Right ventricle myocardium superior (tissue), 1 donor: ENCODE measurements at regions not wholly inside any gene's neighbourhood (a gene's known extent, or its start where the extent isn't known, plus 50 kb on each side); places are given as distances from the start of the nearest gene placed in this dataset.

ENCODE experiments used
- ATAC-seq: fragments of 200-7000 bp; cut with Tn5 transposase; one replicate; pipeline ENCODE4 v1.9.1; 2020; ENCODE audit warnings: mild to moderate bottlenecking; ENCODE audit not compliant: poor library complexity
- DNase-seq: peaks from one replicate; pipeline ENCODE4 v3.0.0-alpha.2; 2020
- intact Hi-C: fragments of 100-400 bp; cut with DNase I; formaldehyde crosslinking; loops from one replicate; pipeline ENCODE4 v1.11.2; 2022
- donor health status: DM: no; HTN: yes; CAD: no; lungs with severe emphysema.

DNA sequence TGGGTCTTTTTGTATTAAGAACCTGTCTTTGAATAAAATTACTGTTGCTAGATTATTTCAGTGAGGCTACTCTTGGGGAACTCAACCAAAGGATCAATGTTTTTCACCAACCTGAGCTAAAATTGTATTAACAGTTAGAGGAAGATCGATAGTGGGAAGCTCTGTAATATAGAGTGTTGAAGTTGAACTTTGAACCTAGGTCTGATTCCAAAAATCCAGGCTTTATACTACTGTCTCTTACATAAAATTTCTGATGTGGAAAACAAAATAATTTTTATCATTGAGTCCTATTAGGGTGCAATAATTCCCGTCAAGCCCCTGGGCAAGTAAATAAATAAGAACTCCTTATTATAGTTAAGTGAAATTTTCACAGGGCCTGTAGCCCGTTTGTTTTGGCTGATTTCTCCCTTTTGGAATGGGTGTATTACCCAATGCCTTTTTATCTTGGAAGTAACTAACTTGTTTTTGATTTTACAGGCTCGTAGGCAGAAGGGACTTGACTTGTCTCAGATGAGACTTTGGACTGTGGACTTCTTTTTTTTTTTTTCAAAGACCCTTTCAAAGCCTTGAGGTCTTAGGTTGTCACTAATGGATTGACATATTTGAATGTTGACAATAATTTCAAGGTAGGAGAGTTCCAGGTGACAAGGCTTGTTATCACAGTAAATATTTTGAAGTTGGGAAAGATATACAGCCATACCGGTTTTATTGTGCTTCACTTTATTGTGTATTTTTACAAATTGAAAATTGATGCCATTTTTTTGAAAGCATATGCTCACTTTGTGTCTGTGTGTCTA, 276.1 kb downstream of the NFKBIZ start:
- intact Hi-C loops, result no loop called here
- ATAC-seq, result peak; percentile 66

DNA sequence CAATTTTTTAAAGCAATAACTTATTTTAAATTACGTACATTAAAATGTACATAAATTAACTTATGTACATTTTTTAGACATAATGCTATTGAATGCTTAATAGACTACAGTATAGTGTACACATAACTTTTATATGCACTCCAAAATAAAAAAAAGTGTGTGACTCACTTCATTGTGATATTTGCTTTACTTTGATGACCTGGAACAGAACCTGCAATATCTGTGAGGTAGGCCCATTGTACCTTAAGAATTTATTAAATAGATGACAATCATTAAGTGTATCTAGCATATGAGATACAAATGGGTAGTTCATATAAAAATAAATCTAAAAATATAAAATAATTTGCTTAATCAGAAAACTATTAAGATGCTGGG, 276.7 kb downstream of the NFKBIZ start:
- intact Hi-C loops, result no loop called here
- ATAC-seq (no peak), DNase-seq (no peak)

More for the DNA sequence above, 276.1 kb downstream of the NFKBIZ start:
- no peak for DNase-seq

DNA sequence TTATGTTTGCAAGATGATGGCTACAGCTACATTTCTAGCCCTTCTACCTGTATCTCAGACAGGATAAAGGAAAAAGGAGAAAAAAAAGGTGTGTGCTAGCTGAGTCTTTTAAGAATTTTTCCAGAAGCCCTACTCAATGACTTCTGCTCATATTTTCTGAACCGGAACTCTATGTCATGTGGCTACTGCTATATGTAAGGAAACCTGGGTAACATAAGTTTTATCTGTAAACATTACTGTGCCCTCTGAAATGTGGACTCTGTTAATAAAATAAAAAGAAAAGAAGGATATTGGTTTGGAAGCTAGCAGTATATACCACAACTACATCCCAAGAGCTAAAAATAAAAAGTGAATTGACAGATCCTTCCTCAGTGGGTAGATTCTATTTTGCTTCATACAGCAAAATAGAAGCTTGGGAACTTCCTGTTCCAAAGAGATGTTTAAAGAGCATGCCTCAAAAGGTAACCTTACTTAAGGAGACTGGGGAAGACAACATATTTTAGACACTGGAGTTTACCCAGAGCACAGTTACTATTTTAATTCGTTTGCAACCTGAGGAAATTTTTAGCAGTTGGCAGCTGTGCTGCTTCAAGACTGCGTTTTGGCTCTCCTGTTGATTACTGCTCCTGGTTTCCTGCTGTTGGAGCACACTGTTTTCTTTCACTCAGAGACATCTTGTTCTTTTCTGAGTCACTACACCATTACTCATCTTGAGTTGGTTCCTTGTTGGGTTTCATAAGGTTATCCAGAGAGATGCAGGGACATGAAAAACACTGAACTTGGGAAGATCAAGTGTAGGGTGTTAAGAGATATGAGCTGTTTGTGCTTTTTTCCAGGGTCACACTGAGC, 280.7 kb downstream of the NFKBIZ start:
- peak; percentile 85 for ATAC-seq
- no peak for DNase-seq
- intact Hi-C loops, result no loop called here

DNA sequence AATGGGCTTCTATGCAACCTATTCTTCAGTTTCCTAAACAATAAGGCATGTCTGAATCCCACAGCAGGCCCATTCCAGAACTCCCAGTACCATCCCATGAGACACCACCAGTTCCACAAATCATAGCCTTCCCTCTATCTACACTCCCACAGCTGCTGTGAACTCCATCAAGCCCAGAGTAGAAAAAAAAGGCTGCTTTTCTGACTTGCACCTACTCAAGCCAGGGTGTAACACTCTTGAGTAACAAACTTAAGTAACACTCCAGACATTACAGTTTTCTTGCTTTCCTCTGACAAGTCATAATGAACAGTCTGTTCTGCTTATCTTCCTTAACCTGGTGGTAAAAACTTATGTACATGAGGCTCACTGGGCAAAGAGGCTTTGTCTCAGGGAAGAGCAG, 283.1 kb downstream of the NFKBIZ start:
- intact Hi-C loops, result no loop called here
- ATAC-seq (peak; percentile 92), DNase-seq (no peak)

DNA sequence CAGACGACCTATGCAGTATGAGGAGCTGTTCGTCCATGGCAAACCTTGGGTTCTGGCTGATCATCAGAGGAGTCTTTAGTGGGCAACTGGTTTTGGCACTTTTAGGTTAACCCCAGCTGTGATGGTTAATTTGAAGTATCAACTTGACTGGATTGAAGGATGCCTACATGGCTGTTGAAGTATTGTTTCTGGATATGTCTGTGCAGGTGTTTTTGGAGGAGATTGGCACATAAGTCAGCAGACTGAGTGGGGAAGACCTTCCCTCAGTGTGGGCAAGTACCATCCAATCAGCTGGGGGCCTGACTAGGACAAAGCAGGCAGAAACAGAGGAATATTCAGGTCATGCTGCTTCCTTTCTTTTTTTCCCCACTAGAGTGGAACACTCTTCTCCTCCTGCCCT, 284.1 kb downstream of the NFKBIZ start:
- no peak for DNase-seq
- intact Hi-C loops, result no loop called here
- ATAC-seq, result no peak

DNA sequence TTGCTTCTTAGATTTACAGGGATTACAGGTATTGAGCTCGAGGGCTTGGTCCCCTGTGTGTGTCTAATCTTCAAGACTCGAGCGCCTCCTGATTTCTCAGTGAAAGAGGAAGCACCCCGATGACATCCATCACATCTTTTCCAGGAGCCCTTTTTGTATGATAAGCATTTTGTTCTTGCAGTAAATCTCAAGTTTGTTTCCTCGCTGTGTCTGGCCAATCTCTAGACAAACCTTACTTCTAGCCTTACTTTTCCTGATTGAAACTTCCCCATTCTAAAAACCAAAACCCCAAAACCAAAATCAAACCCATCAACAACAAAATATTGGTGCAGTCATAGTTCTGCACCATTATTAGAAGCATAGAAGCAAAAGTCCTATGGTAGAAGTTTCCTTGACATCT, 286.0 kb downstream of the NFKBIZ start:
- DNase-seq (no peak), ATAC-seq (no peak)

DNA sequence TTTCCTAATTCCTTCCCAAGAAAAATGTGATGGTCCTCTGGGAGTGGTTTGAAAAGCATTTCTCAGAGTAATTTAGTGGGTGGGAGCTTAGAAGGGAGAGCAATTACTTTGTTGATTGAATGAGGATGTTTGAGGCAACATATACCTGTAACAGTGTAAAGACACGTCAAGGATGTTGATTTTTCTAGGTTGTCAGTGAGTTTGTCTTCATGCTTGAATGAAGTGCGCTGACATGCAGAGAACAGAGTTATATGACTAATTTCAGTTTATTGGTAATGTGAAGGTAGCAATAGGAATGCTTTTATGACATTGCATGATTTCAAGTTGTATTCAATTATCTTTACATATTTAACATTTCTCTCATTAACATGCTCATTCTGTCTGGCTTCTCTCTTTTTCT, 286.9 kb downstream of the NFKBIZ start:
- intact Hi-C loops, result no loop called here
- DNase-seq, result no peak
- ATAC-seq, result no peak

More for the DNA sequence above, 286.0 kb downstream of the NFKBIZ start:
- intact Hi-C loops, result no loop called here

DNA sequence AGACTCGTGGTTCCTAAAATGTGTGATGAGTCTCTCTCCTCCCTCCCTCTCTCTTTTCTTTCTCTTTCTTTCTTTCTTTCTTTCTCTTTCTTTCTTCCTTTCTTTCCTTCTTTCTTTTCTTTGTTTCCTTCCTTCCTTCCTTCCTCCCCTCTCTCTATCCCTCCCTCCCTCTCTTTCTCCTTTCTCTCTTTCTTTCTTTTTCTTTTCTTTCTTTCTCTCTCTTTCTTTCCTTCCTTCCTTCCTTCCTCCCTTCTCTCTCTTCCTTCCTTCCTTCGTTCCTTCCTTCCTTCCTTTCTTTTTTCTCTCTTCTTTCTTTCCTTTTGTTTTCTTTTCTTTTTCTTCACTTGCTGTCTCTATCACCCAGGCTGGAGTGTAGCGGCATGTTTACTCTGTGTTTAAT, 290.8 kb downstream of the NFKBIZ start:
- DNase-seq (no peak), ATAC-seq (no peak)
- intact Hi-C loops, result no loop called here

DNA sequence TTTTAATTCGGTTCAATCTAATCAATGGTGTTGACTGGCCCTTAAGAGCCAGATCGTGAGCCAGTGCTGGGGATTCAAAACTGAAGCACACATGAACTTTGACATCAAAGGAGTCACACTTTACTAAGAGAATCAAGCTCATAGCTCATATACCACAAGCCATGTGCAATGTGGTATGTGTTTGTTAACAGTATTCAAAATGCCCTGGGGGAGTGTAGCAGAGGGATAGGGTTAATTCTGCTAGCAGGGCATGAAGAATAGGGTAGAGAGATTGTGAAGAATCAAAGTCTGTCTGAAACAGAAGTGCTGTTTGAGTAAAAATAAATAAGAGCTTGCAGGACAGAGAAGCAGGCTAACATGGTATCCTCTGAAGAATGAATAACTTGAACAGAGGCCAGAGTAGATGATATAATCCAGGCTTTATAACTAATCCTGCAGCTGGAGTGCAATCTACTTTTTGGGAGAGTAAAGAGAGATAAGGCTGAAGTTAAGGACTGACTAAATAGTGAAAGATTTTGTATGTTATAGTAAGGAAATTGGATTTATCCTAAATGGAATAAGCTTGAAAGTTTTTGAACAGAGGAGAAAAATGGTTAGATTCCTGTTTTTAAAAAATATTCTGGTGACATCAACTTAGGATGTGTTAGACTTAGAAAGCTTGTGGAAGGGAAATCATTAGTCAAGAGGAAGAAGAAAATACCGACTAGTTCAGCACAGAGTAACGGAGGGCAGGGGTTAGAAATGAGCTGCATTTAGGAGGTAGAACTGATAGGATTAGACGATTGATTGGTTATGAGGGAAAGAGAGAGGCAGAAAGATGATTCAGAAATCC, 292.0 kb downstream of the NFKBIZ start:
- intact Hi-C loops, result no loop called here
- ATAC-seq, result peak; percentile 81
- DNase-seq, result no peak

DNA sequence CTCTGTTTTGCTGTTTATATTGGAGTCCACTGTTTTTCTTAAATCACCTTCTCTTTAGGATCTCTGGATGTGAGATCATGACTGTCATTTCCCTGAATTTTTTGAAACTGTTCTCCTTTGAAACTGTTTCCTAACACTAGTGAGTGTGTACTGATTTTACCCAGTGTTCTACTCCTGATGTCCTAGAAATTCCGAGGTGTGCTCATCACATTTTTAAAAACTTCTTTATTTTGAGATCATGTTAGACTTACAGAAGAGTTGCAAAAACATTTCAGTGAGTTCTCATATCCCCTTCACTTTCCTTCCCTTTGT, 292.6 kb downstream of the NFKBIZ start:
- DNase-seq (no peak), ATAC-seq (peak; percentile 42)
- intact Hi-C loops, result no loop called here

DNA sequence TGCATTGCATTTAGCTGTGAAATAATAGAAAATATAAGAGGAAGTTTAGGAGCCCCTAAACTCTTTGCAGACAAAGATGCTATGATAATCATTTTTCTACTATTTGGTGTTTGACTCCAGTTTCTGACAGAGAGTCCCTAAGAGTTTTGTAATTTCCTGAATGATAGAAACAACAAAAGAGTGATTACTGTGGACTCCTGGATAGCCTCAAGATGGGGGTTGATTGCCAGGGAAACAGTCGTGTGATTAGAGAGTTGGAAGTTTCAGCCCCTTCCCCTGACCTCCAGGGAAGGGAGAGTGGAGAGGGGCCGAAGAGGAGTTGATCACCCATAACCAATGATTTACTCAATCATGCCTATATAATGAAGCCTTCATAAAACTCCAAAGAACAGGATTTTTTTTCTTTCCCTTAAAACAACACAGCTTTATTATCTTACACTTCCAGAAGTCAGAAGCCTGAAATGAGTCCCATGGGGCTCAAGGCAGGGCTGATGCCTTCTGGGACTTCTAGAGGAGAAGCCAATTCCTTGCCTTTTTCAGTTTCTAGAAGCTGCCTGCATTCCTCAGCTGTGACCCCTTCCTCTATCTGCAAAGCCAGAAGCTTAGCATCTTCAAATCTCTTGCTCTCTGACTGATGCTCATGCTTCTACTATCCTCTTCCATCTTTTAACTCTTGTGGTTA, 292.3 kb upstream of the ZPLD1 start:
- peak; percentile 53 for ATAC-seq
- DNase-seq, result no peak
- intact Hi-C loops, result no loop called here

DNA sequence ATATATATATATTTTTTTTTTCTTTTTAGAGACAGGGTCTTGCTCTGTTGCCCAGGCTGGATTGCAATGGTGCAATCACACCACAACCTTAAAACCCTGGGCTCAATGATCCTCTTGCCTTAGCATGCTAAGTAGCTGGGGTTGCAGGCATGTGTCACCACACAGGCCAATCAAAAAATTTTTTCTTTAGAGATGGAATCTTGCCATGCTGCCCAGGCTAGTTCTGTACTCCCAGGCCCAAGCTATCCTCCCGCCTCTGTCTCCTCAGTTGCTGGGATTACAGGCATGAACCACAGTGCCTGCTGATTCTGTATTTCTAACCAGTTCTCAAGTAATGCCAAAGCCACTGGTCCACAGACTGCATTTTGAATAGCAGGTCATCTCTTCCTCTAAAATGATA, 291.3 kb upstream of the ZPLD1 start:
- DNase-seq, result no peak
- intact Hi-C loops, result no loop called here
- no peak for ATAC-seq

DNA sequence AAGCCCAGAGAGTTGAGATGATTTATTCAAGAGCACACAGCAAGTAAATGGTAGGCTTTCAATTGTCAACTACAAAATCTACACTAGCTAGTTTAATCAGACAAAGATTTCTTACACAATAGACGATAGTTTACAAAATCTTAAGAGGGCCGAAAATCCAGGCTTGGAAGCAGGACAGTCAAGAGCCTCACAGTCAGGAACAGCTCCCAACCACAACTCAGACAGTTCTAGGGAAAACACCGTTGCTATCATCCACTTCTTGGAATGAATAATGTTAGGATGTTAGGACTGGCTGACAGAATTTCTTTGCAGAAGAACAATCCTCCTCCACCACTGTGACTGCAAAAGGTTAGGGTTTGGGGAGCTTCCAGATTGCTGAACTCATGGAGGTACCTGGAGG, 290.8 kb upstream of the ZPLD1 start:
- ATAC-seq (no peak), DNase-seq (no peak)
- intact Hi-C loops, result no loop called here

DNA sequence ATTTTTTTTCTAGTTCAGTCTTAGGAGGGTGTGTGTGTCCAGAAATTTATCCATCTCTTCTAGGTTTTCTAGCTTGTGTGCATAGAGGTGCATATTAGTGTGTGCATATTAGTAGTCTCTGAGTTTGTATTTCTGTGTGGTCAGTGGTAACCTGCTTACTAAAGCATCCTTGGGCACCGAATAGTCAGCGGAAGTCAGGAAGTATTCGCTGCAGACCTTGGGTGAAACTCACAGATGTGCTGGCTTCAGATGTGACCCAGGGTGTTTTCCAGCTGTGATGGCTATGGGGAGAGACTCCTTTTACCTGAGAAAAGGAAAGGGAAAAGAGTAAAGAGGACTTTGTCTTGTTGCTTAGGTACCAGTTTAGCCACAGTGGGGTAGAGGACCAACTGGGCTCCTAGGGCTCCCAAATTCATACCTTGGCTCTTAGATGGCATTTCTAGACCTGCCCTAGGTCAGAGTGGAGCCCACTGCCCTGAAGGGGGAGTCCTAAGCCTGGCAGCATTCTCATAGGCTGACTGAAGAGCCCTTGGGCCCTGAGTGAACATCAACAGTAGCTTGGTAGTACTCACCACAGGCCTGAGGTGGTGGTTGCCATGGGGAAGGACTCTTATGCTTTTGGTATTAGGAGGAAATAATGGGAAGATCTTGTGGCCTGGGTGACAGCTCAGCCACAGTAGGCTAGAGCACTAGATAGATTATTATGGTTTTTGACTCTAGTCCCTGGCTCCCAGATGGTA, 286.0 kb upstream of the ZPLD1 start:
- DNase-seq (no peak), ATAC-seq (no peak)
- intact Hi-C loops, result no loop called here

DNA sequence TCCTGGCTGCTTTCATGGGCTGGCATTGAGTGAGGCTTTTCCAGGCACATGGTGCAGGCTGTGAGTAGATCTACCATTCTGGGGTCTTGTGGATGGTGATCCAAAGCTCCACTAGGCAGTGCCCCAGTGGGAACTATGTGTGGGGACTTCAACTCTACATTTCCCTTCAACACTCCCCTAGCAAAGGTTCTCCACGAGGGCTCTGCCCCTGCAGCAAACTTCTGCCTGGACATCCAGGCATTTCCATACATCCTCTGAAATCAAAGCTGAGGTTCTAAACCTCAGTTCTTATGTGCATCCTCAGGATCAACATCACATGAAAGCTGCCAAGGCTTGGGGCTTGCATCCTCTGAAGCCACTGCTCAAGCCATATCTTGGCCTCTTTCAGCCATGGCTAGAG, 282.9 kb upstream of the ZPLD1 start:
- intact Hi-C loops, result no loop called here
- no peak for DNase-seq
- ATAC-seq, result no peak

DNA sequence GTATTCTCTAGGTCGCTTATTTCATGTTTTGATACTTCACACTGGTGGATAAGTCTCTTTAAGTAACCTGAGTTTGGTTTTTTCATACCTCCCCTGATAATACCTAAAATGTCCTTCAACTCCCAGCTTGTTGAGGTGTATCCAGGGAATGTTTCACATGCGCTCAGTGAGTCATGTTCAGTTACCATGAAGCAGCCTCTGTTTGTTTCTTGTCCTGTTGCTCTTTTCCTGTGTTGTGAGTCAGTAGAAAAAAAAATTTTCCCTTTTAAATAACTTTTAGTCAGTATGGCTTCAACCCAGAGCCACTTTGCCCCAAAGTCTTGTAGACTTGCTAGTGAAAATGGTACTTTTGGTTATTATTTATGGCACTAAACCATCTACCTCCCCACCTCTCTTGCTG, 278.4 kb upstream of the ZPLD1 start:
- intact Hi-C loops, result no loop called here
- ATAC-seq (no peak), DNase-seq (no peak)

DNA sequence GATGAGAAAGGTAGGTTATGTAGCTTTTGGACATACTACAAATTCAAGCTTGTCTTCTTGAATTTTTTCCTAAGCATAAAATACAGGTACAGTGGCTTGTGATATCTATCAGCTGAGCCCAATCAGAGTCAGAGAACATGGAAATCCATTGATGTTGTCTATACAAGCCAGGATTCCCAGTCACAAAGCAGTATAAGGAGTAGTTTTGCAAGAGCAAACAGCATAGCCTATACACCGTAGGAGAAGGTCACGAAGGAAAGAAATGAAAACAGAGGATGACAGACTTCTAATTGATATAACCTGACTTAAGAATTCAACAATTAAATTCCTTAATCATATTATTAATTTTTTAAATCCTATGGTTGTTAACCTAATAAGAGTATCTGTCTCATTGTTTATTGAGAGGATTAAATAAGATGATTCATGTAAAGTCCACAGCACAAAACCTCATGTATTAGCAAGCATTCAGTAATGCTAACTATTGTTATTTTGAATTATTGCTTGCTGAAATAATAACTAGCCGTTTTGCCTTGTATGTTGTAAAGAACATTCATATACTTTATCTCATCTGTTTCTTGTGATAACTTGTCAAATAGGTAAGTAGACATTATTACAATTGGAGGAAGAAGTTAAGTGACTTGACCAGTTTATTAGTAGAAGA, 276.6 kb upstream of the ZPLD1 start:
- intact Hi-C loops, result no loop called here
- ATAC-seq, result no peak
- DNase-seq, result no peak
